H9 (cell line): ENCODE measurements at regions not wholly inside any gene's neighbourhood (a gene's known extent, or its start where the extent isn't known, plus 50 kb on each side); places are given as distances from the start of the nearest gene placed in this dataset.

Source experiments
- DNase-seq: peaks from one replicate; pipeline ENCODE4 v3.0.0-alpha.2; 2017
- H2AFZ ChIP-seq: one replicate; pipeline ENCODE4 v1.6.1; 2013; ENCODE audit warnings: mild to moderate bottlenecking, low read length, control low read depth, moderate library complexity
- H2AK5ac ChIP-seq: 2 replicates; pipeline ENCODE4 v1.6.1; 2013; ENCODE audit warnings: low read length, control low read depth, mixed read lengths; ENCODE audit not compliant: insufficient read length
- H2BK120ac ChIP-seq: one replicate; pipeline ENCODE4 v1.6.1; 2013; ENCODE audit warnings: low read depth, mild to moderate bottlenecking, low read length, control low read depth, inconsistent platforms; ENCODE audit not compliant: poor library complexity, severe bottlenecking
- H2BK12ac ChIP-seq: 2 replicates; pipeline ENCODE4 v1.6.1; 2013; ENCODE audit warnings: low read length, control low read depth, mixed read lengths, low read depth; ENCODE audit not compliant: insufficient read length
- H2BK15ac ChIP-seq: 2 replicates; pipeline ENCODE4 v1.6.1; 2013; ENCODE audit warnings: low read depth, low read length, control low read depth
- H2BK20ac ChIP-seq: one replicate; pipeline ENCODE4 v1.6.1; 2013; ENCODE audit warnings: low read depth, mild to moderate bottlenecking, low read length, control low read depth, inconsistent platforms; ENCODE audit not compliant: poor library complexity, severe bottlenecking
- H2BK5ac ChIP-seq: 2 replicates; pipeline ENCODE4 v1.6.1; 2013; ENCODE audit warnings: low read length, control low read depth, mixed read lengths; ENCODE audit not compliant: insufficient read length
- H3K14ac ChIP-seq: 2 replicates; pipeline ENCODE4 v1.6.1; 2013; ENCODE audit warnings: low read length, control low read depth; ENCODE audit not compliant: insufficient read depth
- H3K18ac ChIP-seq: 2 replicates; pipeline ENCODE4 v1.6.1; 2013; ENCODE audit warnings: low read depth, mild to moderate bottlenecking, mixed read lengths, low read length, control low read depth; ENCODE audit not compliant: insufficient read length
- H3K23ac ChIP-seq: 2 replicates; pipeline ENCODE4 v1.6.1; 2013; ENCODE audit warnings: low read length, control low read depth, mixed read lengths, low read depth; ENCODE audit not compliant: insufficient read length
- H3K23me2 ChIP-seq: 2 replicates; pipeline ENCODE4 v1.6.1; 2013; ENCODE audit warnings: low read depth, mild to moderate bottlenecking, mixed read lengths, low read length, control low read depth; ENCODE audit not compliant: insufficient read length, poor library complexity, severe bottlenecking
- H3K27ac ChIP-seq: 2 replicates; pipeline ENCODE4 v1.5.1; 2013; ENCODE audit warnings: low read length, control low read depth, mixed read lengths, low read depth; ENCODE audit not compliant: insufficient read length
- H3K27me3 ChIP-seq: 2 replicates; pipeline ENCODE4 v1.6.1; 2013; ENCODE audit warnings: low read length, control low read depth, inconsistent platforms; ENCODE audit not compliant: insufficient read depth
- H3K4ac ChIP-seq: 2 replicates; pipeline ENCODE4 v1.6.1; 2013; ENCODE audit warnings: low read depth, mild to moderate bottlenecking, control low read depth, inconsistent platforms, low read length, moderate library complexity
- H3K4me1 ChIP-seq: 2 replicates; pipeline ENCODE4 v1.6.1; 2013; ENCODE audit warnings: low read length, control low read depth, inconsistent platforms; ENCODE audit not compliant: insufficient read depth
- H3K4me2 ChIP-seq: 2 replicates; pipeline ENCODE4 v1.6.1; 2013; ENCODE audit warnings: low read length, control low read depth, mixed read lengths; ENCODE audit not compliant: insufficient read length, insufficient read depth
- H3K56ac ChIP-seq: 2 replicates; pipeline ENCODE4 v1.6.1; 2013; ENCODE audit warnings: low read depth, mild to moderate bottlenecking, mixed read lengths, low read length, control low read depth; ENCODE audit not compliant: insufficient read length
- H3K79me1 ChIP-seq: 2 replicates; pipeline ENCODE4 v1.6.1; 2013; ENCODE audit warnings: low read depth, mild to moderate bottlenecking, moderate library complexity, low read length, control low read depth, inconsistent platforms; ENCODE audit not compliant: insufficient read depth, poor library complexity, severe bottlenecking
- H3K79me2 ChIP-seq: 2 replicates; pipeline ENCODE4 v1.6.1; 2013; ENCODE audit warnings: low read length, control low read depth, inconsistent platforms; ENCODE audit not compliant: insufficient read depth
- H3K9ac ChIP-seq: 2 replicates; pipeline ENCODE4 v1.6.1; 2013; ENCODE audit warnings: low read length, control low read depth, mixed read lengths; ENCODE audit not compliant: insufficient read length; ENCODE audit errors: extremely low read depth
- H3K9me3 ChIP-seq: one replicate; pipeline ENCODE4 v1.6.1; 2013; ENCODE audit warnings: low read depth, low read length, inconsistent platforms; ENCODE audit not compliant: control insufficient read depth
- H3T11ph ChIP-seq: one replicate; pipeline ENCODE4 v1.6.1; 2013; ENCODE audit warnings: mild to moderate bottlenecking, low read length, control low read depth, inconsistent platforms
- H4K20me1 ChIP-seq: one replicate; pipeline ENCODE4 v1.6.1; 2013; ENCODE audit not compliant: control insufficient read depth, insufficient read length, insufficient read depth
- H4K5ac ChIP-seq: 2 replicates; pipeline ENCODE4 v1.6.1; 2013; ENCODE audit warnings: low read depth, mild to moderate bottlenecking, mixed read lengths, low read length, control low read depth; ENCODE audit not compliant: insufficient read length
- H4K8ac ChIP-seq: replicated peaks from 2 replicates; pipeline ENCODE4 v1.6.1; 2013; ENCODE audit warnings: low read length, control low read depth, mixed read lengths, low read depth; ENCODE audit not compliant: insufficient read length
- H4K91ac ChIP-seq: 2 replicates; pipeline ENCODE4 v1.6.1; 2013; ENCODE audit warnings: low read depth, mild to moderate bottlenecking, moderate library complexity, mixed read lengths, low read length, control low read depth; ENCODE audit not compliant: insufficient read length
- H3K27ac Mint-ChIP-seq, 3 experiments: 2 replicates in 2 of 3; 3 replicates in 1 of 3; pipeline ENCODE4 v1.8.0; 2020 to 2021; ENCODE audit warnings: mixed read lengths in 3 of 3, mild to moderate bottlenecking in 1 of 3, moderate library complexity in 1 of 3
- H3K27me3 Mint-ChIP-seq: 2 replicates; pipeline ENCODE4 v1.8.0; 2021; ENCODE audit warnings: low read depth, mild to moderate bottlenecking, moderate library complexity, mixed read lengths
- H3K36me3 Mint-ChIP-seq, 3 experiments: 2 replicates in 2 of 3; 3 replicates in 1 of 3; pipeline ENCODE4 v1.8.0; 2020 to 2021; ENCODE audit warnings: low read depth in 3 of 3, mixed read lengths in 3 of 3; ENCODE audit not compliant: insufficient read depth in 1 of 3
- H3K4me1 Mint-ChIP-seq, 2 experiments: 2 replicates each; pipeline ENCODE4 v1.8.0; 2020; ENCODE audit warnings: mixed read lengths in 2 of 2
- H3K4me3 Mint-ChIP-seq, 2 experiments: 2 replicates in 1 of 2; 3 replicates in 1 of 2; pipeline ENCODE4 v1.8.0; 2020 to 2021; ENCODE audit warnings: mild to moderate bottlenecking in 2 of 2, mixed read lengths in 2 of 2, moderate library complexity in 1 of 2
- H3K9me3 Mint-ChIP-seq, 2 experiments: 2 replicates in 1 of 2; 3 replicates in 1 of 2; pipeline ENCODE4 v1.8.0; 2020; ENCODE audit warnings: mild to moderate bottlenecking in 2 of 2, mixed read lengths in 2 of 2, moderate library complexity in 1 of 2
- CTCF ChIP-seq: fragments of 200-600 bp; sonication (generic); conservative IDR thresholded peaks from 3 replicates; pipeline ENCODE4 v1.8.0; 2021; ENCODE audit warnings: antibody characterized with exemption, mild to moderate bottlenecking
- WGBS: extraction: QIAGEN DNeasy Blood & Tissue Kit; methylation state at CpG from one replicate; pipeline ENCODE4 v1.1.7; 2013; ENCODE audit warnings: missing lambda C conversion rate, low lambda C conversion rate, mixed read lengths; ENCODE audit not compliant: insufficient read length; ENCODE audit errors: extremely low coverage; 5-methylcytosine and 5-hydroxymethylcytosine counted together

GRCh38 chr5:174211277-174211626 is 165.7 kb downstream of the NSG2 start:
- no peaks in the 10 kb centered on the region for H3K9me3 Mint-ChIP-seq
- Histone ChIP-seq H2BK12ac (no peak overlapping the region), H3K4me1 (no peaks in the 10 kb centered on the region), H4K20me1 (no peaks in the 10 kb centered on the region), H4K5ac (no peak overlapping the region), H3K23me2 (no peaks in the 10 kb centered on the region), H3K9me3 (no peaks in the 10 kb centered on the region), H2BK15ac (no peak overlapping the region), H3T11ph (no peak overlapping the region), H3K4ac (no peak overlapping the region), H4K91ac (no peak overlapping the region), H3K9ac (no peak overlapping the region), H3K18ac (no peak overlapping the region), H3K14ac (no peak overlapping the region), H3K23ac (no peak overlapping the region), H2BK120ac (no peak overlapping the region), H3K4me2 (no peak overlapping the region), H3K79me1 (no peaks in the 10 kb centered on the region), H3K79me2 (no peaks in the 10 kb centered on the region), H2BK5ac (no peak overlapping the region), H2AK5ac (no peak overlapping the region), H2AFZ (no peak overlapping the region), H3K56ac (no peak overlapping the region), H3K27ac (no peak overlapping the region), H2BK20ac (no peak overlapping the region), H3K27me3 (no peaks in the 10 kb centered on the region), H4K8ac (no peak overlapping the region)
- no peak overlapping the region for H3K4me3 Mint-ChIP-seq
- no peak for DNase-seq
- peaks cover 7% of the 10 kb centered on the region for H3K27me3 Mint-ChIP-seq
- no peak for TF ChIP-seq CTCF
- H3K27ac Mint-ChIP-seq, result peak overlapping the region in 1 of 3 experiments; percentile 62; a peak in 1 of 7 replicates
- no CpG with 5 or more reads among the region's 4 CpGs for WGBS
- H3K4me1 Mint-ChIP-seq, result peaks cover 18 to 30% of the 10 kb centered on the region in 2 experiments
- no peaks in the 10 kb centered on the region for H3K36me3 Mint-ChIP-seq
